HG02938 (cell line): ENCODE measurements at regions not wholly inside any gene's neighbourhood (a gene's known extent, or its start where the extent isn't known, plus 50 kb on each side); places are given as distances from the start of the nearest gene placed in this dataset.

ENCODE experiments used
- ATAC-seq: cut with Tn5 transposase; IDR thresholded peaks from one replicate; pipeline ENCODE4 v1.9.1; 2021; ENCODE audit warnings: mild to moderate bottlenecking, moderate library complexity; ENCODE audit not compliant: unreplicated experiment

DNA sequence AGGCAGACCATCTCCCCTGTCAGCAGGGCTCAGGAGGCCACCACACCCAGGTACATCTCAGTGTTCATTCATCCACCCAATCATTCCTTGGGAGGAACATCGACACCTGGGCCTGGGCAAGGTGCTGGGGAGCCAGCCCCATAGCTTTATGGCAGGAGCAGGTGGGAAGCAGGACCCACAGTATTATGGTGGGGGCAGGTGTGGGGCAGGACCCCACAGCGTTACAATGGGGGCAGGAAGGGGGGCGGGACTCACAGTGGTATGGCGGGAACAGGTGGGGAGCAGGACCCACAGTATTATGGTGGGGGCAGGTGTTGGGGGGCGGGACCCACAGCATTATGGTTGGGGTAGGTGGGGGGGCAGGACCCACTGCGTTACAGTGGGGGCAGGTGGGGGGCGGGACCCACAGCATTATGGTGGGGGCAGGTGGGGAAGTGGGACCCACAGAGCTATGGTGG, 128.9 kb upstream of the HS6ST1 start:
- ATAC-seq = no peak

DNA sequence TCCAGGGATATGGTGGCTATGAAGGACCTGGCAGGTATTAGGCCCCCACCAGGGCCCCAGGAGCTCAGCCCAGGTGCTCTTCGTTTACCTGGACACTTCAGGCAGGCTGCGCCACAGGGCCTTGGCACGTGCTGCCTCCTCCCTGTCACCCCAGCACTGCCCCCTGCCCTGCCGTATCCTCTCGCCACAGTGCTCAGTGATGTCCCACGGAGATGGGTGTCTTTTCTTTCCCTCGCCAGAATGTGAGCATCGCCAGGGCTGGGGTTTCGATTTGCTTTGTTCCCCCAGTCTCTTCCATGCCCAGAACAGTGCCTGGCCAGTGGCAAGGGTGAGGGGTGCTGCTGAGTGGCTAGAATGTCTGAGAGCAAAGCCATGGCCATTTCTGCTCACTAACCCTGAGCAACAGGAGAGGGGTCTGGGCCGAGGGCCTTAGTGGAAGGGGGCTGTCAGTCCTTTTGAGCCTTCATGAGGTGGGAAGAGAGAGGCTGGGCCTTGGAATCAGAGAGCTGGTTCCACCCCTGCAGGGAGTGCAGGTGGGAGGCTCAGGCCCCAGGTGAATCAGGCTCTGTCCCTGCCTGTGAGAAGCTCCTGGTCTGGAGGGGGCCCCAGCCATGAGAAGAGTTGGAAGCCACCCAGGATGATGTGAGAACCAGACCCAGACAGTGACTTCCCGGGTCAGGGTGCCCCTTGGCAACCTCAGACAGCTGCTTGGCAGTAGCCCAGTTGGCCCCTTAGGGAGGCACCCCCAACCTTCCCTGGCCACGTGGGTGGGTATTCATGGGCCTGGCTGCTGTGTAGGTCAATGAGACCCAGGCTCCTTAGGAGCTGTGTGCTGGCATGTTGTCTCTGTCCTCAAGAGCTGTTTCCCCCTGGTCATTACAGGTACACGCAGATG, 129.9 kb upstream of the HS6ST1 start:
- ATAC-seq = no peak

DNA sequence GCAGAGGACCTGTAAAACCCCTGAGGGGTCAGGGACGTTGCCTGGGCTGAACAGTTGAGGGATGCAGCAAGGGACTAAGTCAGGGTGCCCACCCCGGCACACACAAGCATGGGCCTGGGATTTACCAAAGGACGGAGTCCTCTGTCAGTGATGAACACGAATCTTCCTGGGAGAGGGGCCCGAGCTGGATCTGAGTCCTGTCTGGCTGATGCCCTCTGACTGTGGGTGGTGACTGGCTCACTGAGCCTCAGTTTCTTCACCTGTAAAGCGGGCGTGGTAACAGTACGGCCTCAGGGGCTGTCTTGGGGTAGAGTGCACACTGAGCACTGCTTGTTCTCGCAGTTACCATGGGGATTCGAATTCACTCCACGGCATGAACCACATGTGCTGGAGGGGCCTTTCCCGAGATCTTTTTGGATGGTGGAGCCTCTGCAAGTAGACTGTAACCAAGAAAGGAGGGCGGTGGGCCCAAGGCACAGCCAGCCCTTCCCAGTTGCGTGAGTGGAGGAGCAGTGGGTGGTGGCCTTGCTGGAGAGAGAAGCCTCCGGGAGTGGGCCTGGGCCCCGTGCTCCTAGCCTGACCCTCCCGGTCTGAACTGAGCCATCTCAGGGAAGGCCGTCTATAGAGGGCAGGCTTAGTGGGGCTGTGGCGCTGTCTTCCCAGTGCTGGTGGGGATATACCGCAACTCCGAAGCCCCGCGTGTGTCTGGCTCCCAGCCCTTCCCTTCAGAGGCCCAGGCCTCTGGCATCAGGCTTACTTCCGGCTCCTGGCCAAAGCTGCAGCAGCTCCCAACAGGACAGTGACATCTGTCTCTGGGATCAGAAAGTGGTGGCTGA, 130.8 kb upstream of the HS6ST1 start:
- ATAC-seq = no peak

DNA sequence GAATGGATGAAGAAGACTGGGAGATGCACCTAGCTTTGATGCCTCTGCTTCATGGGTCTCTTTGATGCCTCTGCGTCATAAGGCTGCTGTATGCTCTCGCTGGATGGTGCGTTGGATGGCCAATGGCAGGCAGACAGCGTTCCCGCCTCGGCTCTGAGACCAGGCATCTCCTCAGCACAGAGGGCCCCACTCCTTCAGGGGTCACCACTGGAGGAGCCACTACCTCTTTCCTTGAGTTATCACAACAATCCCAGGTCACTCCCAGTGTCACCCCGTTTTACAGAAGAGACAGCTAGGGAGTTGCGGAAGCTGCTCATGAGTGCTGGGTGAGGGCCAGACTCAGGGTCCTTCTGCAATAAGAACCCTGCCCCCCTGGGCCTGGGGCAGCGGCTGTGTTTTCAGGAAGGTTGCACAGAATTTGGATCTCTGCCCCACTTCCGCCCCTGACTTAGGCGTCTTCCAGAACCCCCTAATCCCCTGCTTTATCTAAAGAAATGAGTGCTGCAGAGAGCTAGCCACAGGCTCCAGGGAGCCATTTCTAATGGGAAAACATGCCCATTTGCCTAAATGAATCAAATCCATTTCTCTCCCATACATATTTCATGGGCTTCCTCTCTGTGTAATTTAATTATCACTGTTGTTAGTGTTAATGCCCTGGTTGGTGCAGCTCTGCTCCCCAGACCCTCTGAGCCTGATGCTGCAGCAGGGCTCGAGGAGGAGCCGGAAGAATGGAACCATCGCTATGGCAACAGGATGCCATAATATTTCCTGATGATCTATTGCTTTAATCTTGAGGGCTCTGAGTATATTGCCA, 131.8 kb upstream of the HS6ST1 start:
- no peak for ATAC-seq

DNA sequence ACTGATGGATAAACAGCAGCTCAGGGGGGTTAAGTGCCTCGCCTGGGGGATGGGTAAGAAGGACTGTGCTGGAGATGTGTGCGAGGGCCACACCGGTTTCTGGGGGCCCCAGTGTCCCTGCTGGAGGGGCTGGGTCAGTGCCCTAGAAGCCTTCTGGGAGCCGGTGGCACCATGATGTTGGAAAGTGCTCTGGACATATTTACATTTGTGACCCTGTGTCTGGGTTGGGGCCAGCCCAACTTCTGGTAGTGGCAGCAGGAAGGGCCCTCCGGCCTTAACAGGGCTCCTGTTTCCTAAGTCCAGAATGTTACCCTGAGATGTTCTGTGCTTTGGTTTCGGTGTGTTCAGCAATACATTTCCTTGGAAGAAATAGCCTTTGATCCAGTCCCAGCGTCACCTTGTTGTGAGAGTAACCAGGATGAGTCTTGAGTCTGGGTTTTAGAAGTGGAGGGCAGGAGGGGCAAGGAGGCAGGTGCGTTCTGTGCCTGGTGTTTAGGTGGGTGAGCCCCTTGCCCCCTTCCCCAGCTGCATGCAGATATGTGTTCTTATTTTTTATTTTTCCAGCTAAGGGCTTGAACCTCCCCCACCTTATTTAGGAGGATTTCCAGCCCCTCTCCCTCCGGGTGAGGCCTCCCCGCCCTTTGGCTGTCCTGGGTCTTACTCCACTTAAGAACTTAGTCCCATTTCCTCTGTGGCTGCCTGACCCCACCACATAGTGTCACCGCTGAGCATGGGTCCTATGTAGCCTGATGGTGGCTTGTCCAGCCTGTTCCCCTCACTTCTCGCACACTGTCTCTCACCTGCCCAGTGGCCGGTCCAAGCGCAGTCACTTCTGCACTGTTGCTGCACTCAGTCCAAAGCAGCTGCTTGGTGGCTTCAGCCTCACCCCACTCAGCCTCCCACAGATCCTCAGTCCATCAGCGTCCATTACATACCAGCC, 132.7 kb upstream of the HS6ST1 start:
- no peak for ATAC-seq

DNA sequence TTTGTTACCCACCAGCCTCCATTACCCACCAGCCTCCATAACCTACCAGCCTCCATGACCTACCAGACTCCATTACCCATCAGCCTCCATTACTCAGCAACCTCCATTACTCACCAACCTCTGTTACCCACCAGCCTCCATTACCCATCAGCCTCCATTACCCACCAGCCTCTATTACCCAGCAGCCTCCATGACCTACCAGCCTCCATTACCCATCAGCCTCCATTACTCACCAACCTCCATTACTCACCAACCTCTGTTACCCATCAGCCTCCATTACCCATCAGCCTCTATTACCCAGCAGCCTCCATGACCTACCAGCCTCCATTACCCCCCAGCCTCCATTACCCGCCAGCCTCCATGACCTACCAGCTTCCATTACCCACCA, 133.3 kb upstream of the HS6ST1 start:
- no peak for ATAC-seq

DNA sequence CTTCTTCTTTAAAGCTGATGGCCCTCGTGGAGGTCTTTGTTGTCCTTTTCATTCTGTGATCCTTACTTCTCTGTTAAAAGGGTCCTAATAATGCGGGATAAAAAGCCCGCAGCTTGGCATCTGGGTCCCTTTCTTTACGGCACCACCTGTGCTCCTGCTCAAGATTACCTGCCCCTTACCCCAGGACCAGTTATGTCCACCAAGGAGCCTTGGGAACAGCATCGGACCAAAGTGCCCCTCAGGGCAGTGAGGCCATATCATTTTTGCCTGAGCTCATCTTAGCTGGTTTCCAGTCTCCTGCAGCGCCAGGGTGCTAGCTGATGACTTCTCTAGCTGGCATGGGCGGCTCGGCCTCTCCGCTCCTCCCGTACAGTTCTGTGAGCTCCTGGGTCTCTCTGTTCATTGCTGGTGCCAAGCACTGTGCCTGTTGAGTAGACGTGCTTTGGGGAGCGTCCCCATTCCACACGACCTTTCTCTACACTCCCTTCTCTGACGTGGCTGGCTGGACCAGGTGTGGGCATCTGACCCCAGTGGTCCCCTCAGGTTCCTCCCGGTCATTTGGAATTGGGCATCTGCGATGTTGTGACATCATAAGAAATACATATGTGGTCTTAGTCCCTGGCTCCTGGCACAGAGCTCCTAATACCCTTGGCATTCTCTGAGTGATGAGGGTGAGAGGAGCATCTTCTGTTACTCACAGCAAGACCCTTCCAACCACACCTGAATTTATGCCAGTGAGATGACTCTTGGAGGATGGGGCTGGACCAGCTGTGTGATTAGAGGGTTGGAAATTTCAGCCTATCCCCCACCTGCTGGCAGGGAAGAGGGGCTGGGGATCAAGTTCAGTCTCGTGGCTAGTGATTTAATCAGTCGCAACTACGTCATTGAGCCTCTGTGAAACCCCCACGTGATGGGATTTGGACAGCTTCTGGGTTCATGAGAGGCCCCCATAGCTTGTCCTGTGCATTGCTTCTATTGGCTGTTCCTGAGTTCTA, 134.2 kb upstream of the HS6ST1 start:
- no peak for ATAC-seq

DNA sequence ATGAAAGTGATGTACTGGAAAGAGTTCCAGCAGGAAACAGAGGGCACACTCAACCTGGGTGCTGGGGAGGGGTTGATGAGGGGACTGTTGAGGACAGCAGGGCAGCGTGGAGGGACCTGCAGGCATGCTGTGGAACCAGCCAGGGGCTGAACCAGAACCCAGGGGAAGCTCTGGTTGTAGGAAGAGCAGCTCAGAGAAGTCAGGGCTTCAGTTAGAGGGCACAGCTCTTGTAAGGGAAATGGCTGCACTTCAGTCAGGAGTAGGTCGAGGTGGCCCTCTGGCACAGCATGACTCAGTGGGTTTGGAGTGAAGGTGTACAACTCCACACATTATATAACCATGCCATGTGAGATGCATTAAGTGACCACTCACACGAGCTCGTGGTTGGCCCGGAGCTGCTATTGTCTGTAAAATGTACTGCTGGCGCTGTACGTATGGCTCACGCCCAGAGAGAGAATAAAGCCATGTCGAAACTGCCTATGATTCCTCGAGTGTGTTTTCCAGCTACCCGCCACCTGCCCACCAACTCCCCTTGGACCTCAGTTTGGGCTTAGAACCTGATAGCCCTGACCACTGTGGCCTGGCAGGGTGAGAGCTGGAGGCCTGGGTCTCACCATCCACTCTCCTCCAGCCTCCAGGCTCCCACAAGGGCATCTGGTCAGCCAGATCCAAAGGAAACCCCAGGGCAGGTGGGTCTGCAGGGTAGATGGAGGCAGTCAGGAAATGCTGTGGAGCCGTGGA, 136.5 kb upstream of the HS6ST1 start:
- ATAC-seq = no peak

DNA sequence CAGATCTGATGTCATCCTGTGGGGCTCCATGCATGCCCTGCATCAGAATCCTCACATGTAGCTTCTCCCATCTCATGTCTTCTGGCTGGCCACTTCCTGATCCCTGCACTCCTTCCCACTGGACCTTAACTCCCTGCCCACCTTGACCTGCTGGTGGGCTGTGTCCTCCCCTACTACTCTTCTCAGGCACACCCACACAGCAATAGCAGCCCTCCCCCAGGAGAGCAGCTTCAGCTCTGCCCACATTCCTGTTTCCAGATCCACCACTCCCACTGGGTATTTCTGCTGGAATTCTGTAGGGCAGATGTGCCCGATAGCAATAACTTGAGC, 137.0 kb upstream of the HS6ST1 start:
- ATAC-seq = no peak

DNA sequence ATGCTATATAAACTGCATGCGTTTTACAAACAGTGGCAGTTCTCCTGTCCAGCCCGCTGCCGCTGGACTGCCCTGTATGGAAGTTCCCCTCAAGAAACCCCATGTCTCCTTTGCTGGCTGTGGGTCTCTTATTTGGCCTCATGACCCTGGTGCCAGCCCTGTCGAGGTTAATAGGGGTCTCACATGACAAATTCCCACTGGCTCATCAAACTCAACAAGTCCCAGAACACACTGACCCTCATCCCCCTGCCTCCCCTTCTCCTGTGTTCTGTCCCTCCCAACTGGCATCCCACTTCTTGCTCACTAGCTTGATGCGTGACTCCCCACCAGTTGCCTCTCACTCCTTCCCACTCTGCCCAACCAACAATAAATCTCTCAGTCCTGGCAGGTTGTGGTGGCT, 137.6 kb upstream of the HS6ST1 start:
- ATAC-seq = no peak

DNA sequence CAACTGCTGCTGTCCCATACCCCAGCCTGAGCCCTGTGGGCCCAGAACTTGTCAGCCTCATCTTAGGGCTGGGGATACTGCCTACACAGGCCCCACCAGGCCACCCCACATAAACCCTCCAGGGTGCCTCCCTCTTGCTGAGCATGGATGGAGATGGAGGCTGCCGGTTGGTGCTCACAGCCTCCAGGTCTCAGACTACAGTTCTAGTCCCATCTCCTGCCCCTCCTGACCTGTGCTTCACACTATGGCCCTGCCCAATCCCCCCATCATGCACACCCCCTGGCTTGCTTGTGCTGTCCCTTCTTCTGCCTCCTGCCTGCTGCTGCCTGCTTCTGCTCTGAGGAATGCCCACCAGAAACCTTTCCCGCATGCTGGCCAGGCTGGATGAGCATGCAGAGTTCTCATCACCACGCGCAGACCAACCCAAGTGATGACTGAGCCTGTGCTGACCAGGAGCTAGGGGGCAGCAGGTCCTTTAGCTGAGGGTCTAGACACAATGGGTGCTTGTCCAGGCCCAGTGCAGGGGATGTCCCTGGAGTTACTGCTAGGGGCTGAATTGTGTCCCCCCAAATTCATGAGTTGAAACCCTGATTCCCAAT, 138.4 kb upstream of the HS6ST1 start:
- ATAC-seq = no peak

DNA sequence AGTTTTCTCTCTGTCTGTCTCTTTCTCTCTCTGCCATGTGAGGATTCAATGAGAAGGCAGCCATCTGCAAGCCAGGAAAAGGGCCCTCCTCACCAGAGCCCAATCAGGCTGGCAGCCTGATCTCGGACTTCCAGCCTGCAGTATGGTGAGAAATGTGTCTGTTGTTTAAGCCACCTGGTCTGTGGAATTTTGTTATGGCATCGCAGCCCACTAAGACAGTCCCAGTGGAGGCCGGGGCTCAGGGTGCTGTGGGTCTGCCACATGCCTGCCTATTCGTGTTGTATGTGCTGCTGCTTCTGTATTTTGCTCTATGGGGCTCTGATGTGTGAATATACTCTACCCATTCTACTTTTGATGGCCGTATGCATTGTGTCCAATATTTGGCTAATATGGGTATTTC, 139.0 kb upstream of the HS6ST1 start:
- no peak for ATAC-seq

DNA sequence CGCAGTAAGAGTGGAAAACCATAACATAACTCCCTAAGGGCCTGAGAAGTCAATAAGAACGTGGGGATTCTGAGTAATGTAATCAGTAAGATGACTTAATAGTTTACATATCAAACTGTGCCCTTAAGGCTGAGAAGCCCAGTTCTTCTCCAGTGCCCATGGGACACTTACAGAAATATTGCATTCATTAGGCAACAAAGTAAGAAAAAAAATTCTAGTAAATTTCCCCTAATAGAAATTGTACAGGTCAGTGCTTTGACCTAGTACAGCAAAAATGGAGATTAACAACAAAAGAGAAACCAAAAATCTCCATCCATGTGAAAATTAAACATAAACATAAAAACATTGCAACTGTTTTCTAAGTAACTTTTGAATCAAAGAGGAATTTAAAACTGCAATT, 139.8 kb upstream of the HS6ST1 start:
- ATAC-seq = no peak

DNA sequence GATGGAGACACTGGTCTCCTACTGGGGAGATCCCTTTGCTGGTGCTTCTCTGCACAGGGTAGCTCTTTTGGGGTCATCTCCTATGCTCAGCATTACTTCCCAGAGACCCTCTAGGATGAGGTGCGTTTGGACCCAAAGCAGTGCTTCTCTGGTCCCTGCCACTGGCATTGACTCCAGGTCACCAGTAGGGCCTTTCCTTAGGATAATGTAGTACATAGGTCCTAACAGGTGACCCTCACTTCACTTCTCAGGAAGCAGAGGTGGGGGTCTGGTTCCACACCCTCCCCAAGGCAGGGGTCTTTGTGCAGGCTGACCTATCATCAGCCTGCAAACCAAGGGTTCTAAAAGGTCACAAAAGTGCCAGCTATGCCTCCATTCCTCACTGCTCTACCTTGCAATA, 145.8 kb upstream of the HS6ST1 start:
- no peak for ATAC-seq

DNA sequence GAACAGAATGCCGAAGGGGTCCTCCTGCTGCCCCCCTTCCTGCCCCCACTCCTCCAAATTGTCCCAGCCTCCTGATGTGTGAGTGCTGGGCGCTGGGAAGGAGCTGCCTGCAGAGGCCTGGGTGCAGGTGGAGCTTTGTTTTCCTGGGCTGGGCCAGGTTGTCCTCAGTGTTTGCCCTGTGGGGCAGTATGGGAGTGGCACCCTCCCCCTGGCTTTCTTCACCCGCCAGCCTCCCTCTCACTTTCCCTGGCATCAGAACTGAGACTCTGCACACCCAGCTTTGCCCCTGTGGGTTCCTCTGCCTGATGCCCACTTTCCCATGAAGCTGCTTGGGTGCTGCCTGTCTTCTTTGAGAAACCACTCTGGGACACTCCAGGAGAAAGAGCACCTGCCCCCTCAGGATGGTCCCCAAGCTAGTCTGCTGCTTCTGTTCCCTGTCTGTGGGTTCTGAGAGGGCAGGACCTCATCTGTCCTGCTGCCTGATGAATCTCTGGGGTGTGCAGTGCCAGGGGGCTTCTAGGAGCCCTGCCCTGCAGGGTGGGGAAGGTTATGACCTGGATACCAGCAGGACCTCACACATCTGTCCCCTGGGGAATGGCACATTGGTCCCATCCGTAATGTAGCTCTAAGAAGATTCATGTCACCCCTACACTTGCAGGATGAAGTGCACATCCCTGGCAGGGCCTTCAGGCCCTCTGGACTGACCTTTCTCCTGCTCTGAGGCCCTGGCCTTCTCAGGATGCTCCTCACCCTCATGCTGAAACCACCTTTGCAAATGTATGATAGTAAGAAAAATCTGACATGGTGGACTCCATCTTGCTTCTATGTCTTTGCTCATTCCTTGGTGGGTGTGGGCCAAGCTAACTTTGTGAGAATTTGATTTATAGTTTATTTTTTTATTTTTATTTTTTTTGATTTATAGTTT, 146.8 kb upstream of the HS6ST1 start:
- no peak for ATAC-seq

DNA sequence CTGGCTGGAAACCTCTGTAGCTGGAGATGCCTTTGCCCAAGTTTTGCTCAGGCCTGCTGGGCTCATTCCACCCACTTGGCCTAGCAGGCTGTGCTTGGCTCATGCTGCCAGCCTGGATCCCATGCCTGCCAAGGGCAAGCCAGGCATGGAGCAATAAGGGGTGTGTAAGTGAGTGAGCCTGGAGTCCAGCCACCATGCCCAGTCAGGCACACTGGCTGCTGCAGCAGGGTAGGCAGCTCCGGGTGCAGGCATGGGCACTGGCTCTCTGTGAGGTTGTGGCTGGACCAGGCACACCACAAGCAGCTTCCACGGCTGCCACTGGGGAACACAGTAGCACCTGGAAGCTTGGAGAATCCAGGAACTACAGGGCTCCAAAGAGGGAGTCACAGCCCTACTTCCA, 147.7 kb upstream of the HS6ST1 start:
- no peak for ATAC-seq

DNA sequence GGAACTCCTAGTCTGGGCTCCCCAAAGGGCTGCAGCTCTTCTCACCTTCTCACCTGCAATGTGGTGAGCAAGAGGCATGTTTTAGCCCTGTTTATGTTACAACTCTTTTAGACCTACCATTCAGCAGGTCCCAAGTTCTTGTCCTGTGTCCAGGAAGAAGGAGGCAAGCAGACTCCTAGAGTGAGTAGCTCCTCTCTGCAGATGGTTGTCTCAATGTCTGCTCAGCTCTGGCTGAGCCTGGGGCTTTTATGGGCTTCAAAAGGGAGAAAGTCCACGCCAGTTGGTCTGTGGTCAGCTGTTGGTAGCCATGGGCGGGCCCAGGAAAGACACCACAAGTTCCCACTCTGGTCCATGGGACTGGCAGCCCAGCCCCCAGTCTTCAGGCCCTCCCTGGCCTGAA, 148.1 kb upstream of the HS6ST1 start:
- no peak for ATAC-seq
